ENCODE measurements at regions not wholly inside any gene's neighbourhood (a gene's known extent, or its start where the extent isn't known, plus 50 kb on each side); places are given as distances from the start of the nearest gene placed in this dataset.

DNA sequence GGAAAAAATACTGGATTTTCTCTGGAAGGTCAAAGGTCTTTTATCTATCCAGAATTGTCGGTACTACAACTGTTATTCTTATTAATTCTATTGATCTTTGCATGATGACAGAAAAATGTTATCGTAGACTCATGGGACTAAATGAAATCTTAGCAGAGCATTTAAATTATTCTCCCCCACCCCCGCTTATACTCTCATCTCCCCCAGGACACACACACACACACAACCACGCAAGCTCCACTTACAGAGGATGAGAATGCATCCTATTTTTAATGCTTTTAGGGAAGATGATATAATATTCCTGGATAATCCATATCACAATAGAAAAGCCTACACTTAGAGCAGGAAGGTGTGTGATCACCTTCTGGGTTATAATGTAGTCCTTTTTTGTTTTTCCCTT, 91.9 kb upstream of the STARD13 start:
- H3K4me1 ChIP-seq (ENCODE audit: control insufficient read depth in 1 of 2, insufficient read depth in 2 of 2, low read length in 2 of 2), result no peaks in the 10 kb centered on the region
- H2AFZ ChIP-seq (ENCODE audit: insufficient read depth, low read length, poor library complexity), result no peak overlapping the region
- H3K79me1 ChIP-seq (ENCODE audit: low read length), result no peaks in the 10 kb centered on the region
- no peak overlapping the region for H2BK120ac ChIP-seq (ENCODE audit: insufficient read depth, low read length, poor library complexity)
- H4K8ac ChIP-seq (ENCODE audit: low read depth, low read length), result no peak overlapping the region
- no peaks in the 10 kb centered on the region for H3K27me3 ChIP-seq (ENCODE audit: insufficient read depth, low read length)
- H3K18ac ChIP-seq (ENCODE audit: low read length), result no peak overlapping the region
- no peak overlapping the region for H2BK12ac ChIP-seq (ENCODE audit: low read length)
- H3K36me3 ChIP-seq (ENCODE audit: control insufficient read depth in 1 of 2, insufficient read depth in 2 of 2, low read length in 2 of 2), result no peaks in the 10 kb centered on the region
- H3K14ac ChIP-seq (ENCODE audit: low read length), result no peak overlapping the region
- H3K79me2 ChIP-seq (ENCODE audit: control insufficient read depth, insufficient read depth, low read length, poor library complexity), result no peaks in the 10 kb centered on the region
- no peaks in the 10 kb centered on the region for H3K9me3 ChIP-seq (ENCODE audit: insufficient read depth, low read depth, low read length)
- no peak overlapping the region for H2AK5ac ChIP-seq (ENCODE audit: low read length)
- no peak overlapping the region for H4K91ac ChIP-seq (ENCODE audit: low read depth, low read length)
- no CpG with 5 or more reads among the region's 4 CpGs for WGBS (ENCODE audit: extremely low coverage, insufficient coverage, insufficient read length)
- H3K4me3 ChIP-seq (ENCODE audit: low read depth, low read length), result no peak overlapping the region
- DNase-seq, result no peak
- H4K12ac ChIP-seq (ENCODE audit: low read depth, low read length), result no peak overlapping the region
- no peak overlapping the region for H2BK5ac ChIP-seq (ENCODE audit: low read depth, low read length, poor library complexity)
- H3K4me2 ChIP-seq (ENCODE audit: low read length), result no peak overlapping the region
- no peak overlapping the region for H3K27ac ChIP-seq (ENCODE audit: low read depth, low read length)
- H3K4ac ChIP-seq (ENCODE audit: low read depth, low read length), result no peak overlapping the region
- H3K9ac ChIP-seq (ENCODE audit: low read length), result no peak overlapping the region
- no peak overlapping the region for H3K23ac ChIP-seq (ENCODE audit: low read length)

GRCh38 chr13:33377825-33378224, 92.3 kb upstream of the STARD13 start:
- Histone ChIP-seq H2BK5ac (ENCODE audit: low read depth, low read length, poor library complexity) (no peak overlapping the region), H3K36me3 (ENCODE audit: control insufficient read depth in 1 of 2, insufficient read depth in 2 of 2, low read length in 2 of 2) (no peaks in the 10 kb centered on the region), H2AFZ (ENCODE audit: insufficient read depth, low read length, poor library complexity) (no peak overlapping the region), H3K79me2 (ENCODE audit: control insufficient read depth, insufficient read depth, low read length, poor library complexity) (no peaks in the 10 kb centered on the region), H3K9me3 (ENCODE audit: insufficient read depth, low read depth, low read length) (no peaks in the 10 kb centered on the region), H3K27ac (ENCODE audit: low read depth, low read length) (no peak overlapping the region), H3K14ac (ENCODE audit: low read length) (no peak overlapping the region), H2AK5ac (ENCODE audit: low read length) (no peak overlapping the region), H3K79me1 (ENCODE audit: low read length) (no peaks in the 10 kb centered on the region), H3K4me2 (ENCODE audit: low read length) (no peak overlapping the region), H3K4ac (ENCODE audit: low read depth, low read length) (no peak overlapping the region), H4K91ac (ENCODE audit: low read depth, low read length) (no peak overlapping the region), H2BK120ac (ENCODE audit: insufficient read depth, low read length, poor library complexity) (no peak overlapping the region), H3K4me3 (ENCODE audit: low read depth, low read length) (no peak overlapping the region), H3K4me1 (ENCODE audit: control insufficient read depth in 1 of 2, insufficient read depth in 2 of 2, low read length in 2 of 2) (no peaks in the 10 kb centered on the region), H3K23ac (ENCODE audit: low read length) (no peak overlapping the region), H3K18ac (ENCODE audit: low read length) (no peak overlapping the region), H2BK12ac (ENCODE audit: low read length) (no peak overlapping the region), H4K8ac (ENCODE audit: low read depth, low read length) (no peak overlapping the region), H3K27me3 (ENCODE audit: insufficient read depth, low read length) (no peaks in the 10 kb centered on the region), H3K9ac (ENCODE audit: low read length) (no peak overlapping the region), H4K12ac (ENCODE audit: low read depth, low read length) (no peak overlapping the region)
- no peak for DNase-seq

DNA sequence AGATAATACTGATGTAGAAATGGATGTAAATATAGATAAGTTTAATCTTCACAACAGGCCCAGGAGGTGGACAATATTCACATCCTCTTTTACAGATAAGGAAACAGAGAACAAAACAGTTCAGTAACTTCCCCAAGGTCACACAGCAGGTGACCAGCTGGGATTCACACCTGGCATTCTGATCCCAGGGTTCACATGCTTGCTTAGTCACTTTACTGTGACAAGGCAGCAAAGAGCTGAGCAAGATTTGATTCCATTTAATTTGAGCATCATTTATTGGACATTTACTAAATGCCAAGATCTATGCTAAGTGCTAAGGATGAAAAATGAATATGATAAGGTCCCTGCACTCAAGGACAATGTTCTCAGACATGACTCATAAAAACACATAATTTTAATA, 94.1 kb upstream of the STARD13 start:
- Histone ChIP-seq H3K4ac (ENCODE audit: low read depth, low read length) (no peak overlapping the region), H3K79me2 (ENCODE audit: control insufficient read depth, insufficient read depth, low read length, poor library complexity) (no peaks in the 10 kb centered on the region), H4K12ac (ENCODE audit: low read depth, low read length) (no peak overlapping the region), H3K18ac (ENCODE audit: low read length) (no peak overlapping the region), H2AFZ (ENCODE audit: insufficient read depth, low read length, poor library complexity) (no peak overlapping the region), H3K4me3 (ENCODE audit: low read depth, low read length) (no peak overlapping the region), H3K4me1 (ENCODE audit: control insufficient read depth in 1 of 2, insufficient read depth in 2 of 2, low read length in 2 of 2) (no peaks in the 10 kb centered on the region), H2BK120ac (ENCODE audit: insufficient read depth, low read length, poor library complexity) (no peak overlapping the region), H4K91ac (ENCODE audit: low read depth, low read length) (no peak overlapping the region), H3K23ac (ENCODE audit: low read length) (no peak overlapping the region), H3K79me1 (ENCODE audit: low read length) (no peaks in the 10 kb centered on the region), H3K36me3 (ENCODE audit: control insufficient read depth in 1 of 2, insufficient read depth in 2 of 2, low read length in 2 of 2) (no peaks in the 10 kb centered on the region), H3K27ac (ENCODE audit: low read depth, low read length) (no peak overlapping the region), H3K9me3 (ENCODE audit: insufficient read depth, low read depth, low read length) (no peaks in the 10 kb centered on the region), H2BK12ac (ENCODE audit: low read length) (no peak overlapping the region), H3K27me3 (ENCODE audit: insufficient read depth, low read length) (no peaks in the 10 kb centered on the region), H3K14ac (ENCODE audit: low read length) (no peak overlapping the region), H3K9ac (ENCODE audit: low read length) (no peak overlapping the region), H2BK5ac (ENCODE audit: low read depth, low read length, poor library complexity) (no peak overlapping the region), H2AK5ac (ENCODE audit: low read length) (no peak overlapping the region), H3K4me2 (ENCODE audit: low read length) (no peak overlapping the region), H4K8ac (ENCODE audit: low read depth, low read length) (no peak overlapping the region)
- no peak for DNase-seq

- Histone ChIP-seq H2AFZ (ENCODE audit: insufficient read depth, low read length, poor library complexity) (no peak overlapping the region), H3K79me2 (ENCODE audit: control insufficient read depth, insufficient read depth, low read length, poor library complexity) (no peaks in the 10 kb centered on the region), H3K23ac (ENCODE audit: low read length) (peak overlapping the region; percentile 29), H3K36me3 (ENCODE audit: control insufficient read depth in 1 of 2, insufficient read depth in 2 of 2, low read length in 2 of 2) (no peaks in the 10 kb centered on the region), H3K4me3 (ENCODE audit: low read depth, low read length) (no peak overlapping the region), H2AK5ac (ENCODE audit: low read length) (no peak overlapping the region), H2BK120ac (ENCODE audit: insufficient read depth, low read length, poor library complexity) (no peak overlapping the region), H4K8ac (ENCODE audit: low read depth, low read length) (no peak overlapping the region), H3K14ac (ENCODE audit: low read length) (no peak overlapping the region), H2BK12ac (ENCODE audit: low read length) (no peak overlapping the region), H3K4ac (ENCODE audit: low read depth, low read length) (no peak overlapping the region), H3K27ac (ENCODE audit: low read depth, low read length) (no peak overlapping the region), H3K4me1 (ENCODE audit: control insufficient read depth in 1 of 2, insufficient read depth in 2 of 2, low read length in 2 of 2) (no peaks in the 10 kb centered on the region), H3K4me2 (ENCODE audit: low read length) (no peak overlapping the region), H4K12ac (ENCODE audit: low read depth, low read length) (no peak overlapping the region), H4K91ac (ENCODE audit: low read depth, low read length) (no peak overlapping the region), H3K9ac (ENCODE audit: low read length) (no peak overlapping the region), H3K9me3 (ENCODE audit: insufficient read depth, low read depth, low read length) (no peaks in the 10 kb centered on the region), H2BK5ac (ENCODE audit: low read depth, low read length, poor library complexity) (no peak overlapping the region), H3K18ac (ENCODE audit: low read length) (no peak overlapping the region), H3K79me1 (ENCODE audit: low read length) (no peaks in the 10 kb centered on the region), H3K27me3 (ENCODE audit: insufficient read depth, low read length) (no peaks in the 10 kb centered on the region)
- no CpG with 5 or more reads among the region's 3 CpGs for WGBS (ENCODE audit: extremely low coverage, insufficient coverage, insufficient read length)
- no peak for DNase-seq
Measured at GRCh38 chr13:33380487-33381079, 95.0 kb upstream of the STARD13 start.

All from trophoblast cell (in vitro differentiated cells and primary cell).